GM13977 (cell line): ENCODE measurements at regions not wholly inside any gene's neighbourhood (a gene's known extent, or its start where the extent isn't known, plus 50 kb on each side); places are given as distances from the start of the nearest gene placed in this dataset.

Experiments
- DNase-seq: peaks from one replicate; pipeline ENCODE4 v3.0.0; 2012; ENCODE audit warnings: low spot score
- CTCF ChIP-seq: IDR thresholded peaks from 2 replicates; pipeline ENCODE4 v1.5.1; 2012; ENCODE audit warnings: mild to moderate bottlenecking, control low read depth; ENCODE audit not compliant: insufficient read depth; ENCODE audit errors: extremely low read depth, missing control alignments
- in situ Hi-C: fragments of 300-500 bp; cut with MboI; formaldehyde crosslinking; loops from one replicate; pipeline ENCODE4 v1.12.0; 2022; ENCODE audit warnings: low sequenced_read_pairs, low pct_unique_long_range_greater_than_20kb, mixed read lengths, inconsistent platforms; ENCODE audit not compliant: unreplicated experiment

- no peak for DNase-seq
- no peak for TF ChIP-seq CTCF
- in situ Hi-C loops = no loop called here
These were observed 307.4 kb upstream of the POU3F1 start for GRCh38 chr1:38353956-38354355.

GRCh38 chr1:38352869-38353268, 306.3 kb upstream of the POU3F1 start:
- in situ Hi-C loops = no loop called here
- TF ChIP-seq CTCF = no peak
- DNase-seq = no peak

GRCh38 chr1:38347446-38348175, 301.0 kb upstream of the POU3F1 start:
- DNase-seq = no peak
- in situ Hi-C loops = no loop called here
- TF ChIP-seq CTCF = no peak

GRCh38 chr1:38344716-38345115, 298.1 kb upstream of the POU3F1 start:
- in situ Hi-C loops = no loop called here
- no peak for DNase-seq
- no peak for TF ChIP-seq CTCF

GRCh38 chr1:38341694-38342093, 295.1 kb upstream of the POU3F1 start:
- no peak for TF ChIP-seq CTCF
- DNase-seq = no peak
- in situ Hi-C loops = no loop called here

- in situ Hi-C loops = no loop called here
- no peak for DNase-seq
- TF ChIP-seq CTCF = no peak
These were observed 293.8 kb upstream of the POU3F1 start for GRCh38 chr1:38340409-38340808.

GRCh38 chr1:38337711-38338110, 291.1 kb upstream of the POU3F1 start:
- DNase-seq = no peak
- no peak for TF ChIP-seq CTCF
- in situ Hi-C loops = no loop called here
